ENCODE measurements at regions not wholly inside any gene's neighbourhood (a gene's known extent, or its start where the extent isn't known, plus 50 kb on each side); places are given as distances from the start of the nearest gene placed in this dataset.

DNA sequence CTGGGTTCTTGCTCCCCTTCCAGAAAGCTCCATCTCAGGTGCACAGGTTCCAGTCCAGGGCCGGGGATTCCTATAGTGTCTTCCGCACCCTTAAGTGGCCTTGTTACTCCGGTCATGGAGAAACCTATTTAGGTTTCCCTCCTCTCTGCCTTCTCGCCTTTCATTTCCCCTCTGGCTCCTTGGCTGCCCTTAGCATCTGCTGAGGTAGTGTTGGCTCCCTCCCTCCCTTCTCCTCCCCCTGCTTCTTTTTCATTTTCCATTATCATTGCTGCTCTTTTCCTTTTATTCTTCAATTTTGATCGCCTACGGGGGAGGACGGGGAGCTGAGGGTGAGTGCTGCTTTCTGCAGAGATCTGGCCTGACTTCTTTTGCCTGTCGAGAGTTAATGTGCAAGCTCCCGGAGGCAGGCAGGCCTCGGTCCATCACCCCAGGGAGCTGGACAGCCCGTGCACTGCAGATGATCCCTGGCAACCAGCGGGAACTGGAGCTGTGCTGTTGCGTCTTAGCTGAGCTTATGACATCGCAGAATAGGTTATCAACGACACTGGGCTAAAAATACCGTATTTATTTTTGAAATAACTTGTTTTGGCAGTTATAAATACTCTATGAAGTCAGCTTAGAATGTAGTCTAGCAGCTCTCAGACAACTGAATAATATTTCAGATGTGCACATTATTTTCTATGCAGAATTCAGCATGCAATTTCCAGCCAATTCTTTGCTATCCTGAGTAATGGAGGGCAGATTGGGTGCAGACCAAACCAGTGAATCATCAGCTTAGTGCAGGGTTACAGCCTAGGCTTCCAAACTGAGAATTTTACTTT is 141.9 kb downstream of the SLC4A3 start:
- no peak for DNase-seq (ENCODE audit: low read depth in 2 of 2)

- no peak for DNase-seq (ENCODE audit: low read depth in 2 of 2)
Measured at GRCh38 chr2:219772103-219772635, 144.7 kb downstream of the SLC4A3 start.

GRCh38 chr2:219772697-219773096 is 145.3 kb downstream of the SLC4A3 start:
- no peak for DNase-seq (ENCODE audit: low read depth in 2 of 2)

- no peak for DNase-seq (ENCODE audit: low read depth in 2 of 2)
Measured at GRCh38 chr2:219775506-219775905, 148.1 kb downstream of the SLC4A3 start.

- DNase-seq (ENCODE audit: low read depth in 2 of 2): no peak
Measured at GRCh38 chr2:219777388-219777787, 150.0 kb downstream of the SLC4A3 start.

- no peak for DNase-seq (ENCODE audit: low read depth in 2 of 2)
Measured at GRCh38 chr2:219778189-219778588, 150.8 kb downstream of the SLC4A3 start.

DNA sequence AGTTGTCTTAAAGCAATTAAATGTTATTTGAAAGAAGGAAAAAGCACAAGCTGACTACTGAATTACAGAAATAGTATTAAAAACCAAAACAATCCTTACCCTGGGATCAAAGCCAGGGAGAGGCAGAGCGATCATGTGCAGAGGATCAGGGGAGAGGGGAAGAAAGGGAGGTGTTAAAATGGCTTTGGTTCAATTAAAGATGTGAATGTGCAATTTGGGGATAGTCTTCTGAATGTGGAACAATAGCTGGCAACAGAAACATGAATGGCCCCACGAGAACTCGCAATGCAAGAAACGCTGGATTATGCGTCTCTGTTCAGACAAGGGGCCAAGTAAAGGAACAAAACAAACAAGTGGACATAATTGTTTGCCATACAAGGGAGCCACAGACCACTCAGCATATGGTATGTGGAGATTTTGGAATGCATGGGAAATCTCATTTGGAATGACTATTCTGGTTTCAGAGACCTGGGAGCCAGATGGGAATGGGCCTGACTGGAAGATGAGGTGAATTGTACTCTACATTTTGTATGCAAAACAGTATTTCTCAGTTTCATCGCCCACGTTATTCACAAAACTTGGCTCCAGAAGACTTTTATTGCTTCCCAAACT is 155.4 kb downstream of the SLC4A3 start:
- no peak for DNase-seq (ENCODE audit: low read depth in 2 of 2)

DNA sequence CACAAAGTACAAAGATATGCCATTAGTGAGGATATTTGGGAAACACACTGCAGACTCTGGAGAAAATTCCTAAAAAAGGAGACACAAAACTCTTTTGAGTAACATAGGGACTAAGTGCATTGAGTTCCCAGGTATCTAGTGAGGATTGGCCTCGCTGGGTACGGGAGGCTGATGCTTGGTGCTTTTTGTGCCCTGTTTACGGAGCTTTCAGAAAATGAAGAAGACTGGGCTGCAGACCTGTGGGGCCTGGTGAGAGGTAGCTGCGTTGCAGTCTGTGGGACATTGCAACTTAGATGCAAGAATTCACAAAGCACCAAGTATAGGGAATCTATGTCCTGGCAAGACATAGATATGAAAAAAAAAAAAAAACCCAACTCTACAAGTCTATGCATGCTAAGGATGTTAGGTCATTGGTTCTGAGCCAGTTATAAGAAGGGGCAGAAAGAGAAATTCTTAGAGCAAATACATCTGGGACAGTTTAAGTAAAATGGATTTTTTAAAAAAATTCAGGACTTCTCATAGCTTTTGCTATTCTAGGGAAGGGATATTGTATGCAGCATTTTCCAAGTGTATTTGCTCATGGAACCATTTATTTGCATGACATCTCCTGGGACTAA is 156.0 kb downstream of the SLC4A3 start:
- no peak for DNase-seq (ENCODE audit: low read depth in 2 of 2)

DNA sequence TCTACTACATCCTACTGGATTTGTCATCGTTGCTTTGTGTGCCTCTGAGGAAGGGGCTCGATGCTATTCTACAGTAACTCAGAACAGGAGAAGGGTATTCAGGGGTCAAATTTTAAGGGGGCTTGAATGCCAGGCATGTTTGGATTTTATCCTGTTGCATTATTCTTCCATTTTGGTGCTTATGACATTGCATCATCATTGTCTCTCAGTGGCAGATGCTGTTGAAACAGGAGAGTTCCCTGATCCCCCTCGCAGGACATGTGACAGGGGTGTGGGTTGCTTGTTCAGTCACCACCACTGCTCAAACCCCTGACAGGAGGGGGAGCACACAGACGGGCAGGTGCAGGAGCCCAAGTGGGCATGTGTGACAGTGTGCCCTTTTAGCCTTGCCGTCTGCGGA is 156.7 kb downstream of the SLC4A3 start:
- DNase-seq (ENCODE audit: low read depth in 2 of 2): no peak

- no peak for DNase-seq (ENCODE audit: low read depth in 2 of 2)
Measured at GRCh38 chr2:219789476-219789875, 162.0 kb downstream of the SLC4A3 start.

DNA sequence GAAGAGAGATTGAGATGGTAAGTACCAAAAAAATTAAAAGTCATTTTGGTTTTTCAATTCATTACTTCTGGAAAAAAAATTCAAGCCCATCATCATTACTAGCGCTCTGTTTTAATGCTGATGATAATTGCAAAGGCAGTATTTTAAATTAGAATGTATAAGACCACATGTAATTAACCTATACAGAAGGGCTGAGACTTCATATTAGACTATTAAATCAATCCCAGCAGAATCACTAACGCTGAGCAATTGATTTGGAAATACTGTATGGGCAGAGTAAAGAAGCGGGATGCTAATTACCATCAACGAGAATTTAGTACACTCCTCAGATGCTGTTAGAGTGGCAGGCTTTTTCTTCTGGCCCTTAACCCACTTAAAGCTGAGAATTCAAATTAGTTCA is 165.0 kb downstream of the SLC4A3 start:
- DNase-seq (ENCODE audit: low read depth in 2 of 2): no peak

GRCh38 chr2:219798430-219798829 is 171.0 kb downstream of the SLC4A3 start:
- no peak for DNase-seq (ENCODE audit: low read depth in 2 of 2)

- DNase-seq (ENCODE audit: low read depth in 2 of 2): no peak
Measured at GRCh38 chr2:219803294-219803693, 175.9 kb downstream of the SLC4A3 start.

- no peak for DNase-seq (ENCODE audit: low read depth in 2 of 2)
Measured at GRCh38 chr2:219810895-219811294, 183.5 kb downstream of the SLC4A3 start.

- no peak for DNase-seq (ENCODE audit: low read depth in 2 of 2)
Measured at GRCh38 chr2:219812672-219813071, 185.2 kb downstream of the SLC4A3 start.

GRCh38 chr2:219820767-219821166 is 193.3 kb downstream of the SLC4A3 start:
- no peak for DNase-seq (ENCODE audit: low read depth in 2 of 2)

DNA sequence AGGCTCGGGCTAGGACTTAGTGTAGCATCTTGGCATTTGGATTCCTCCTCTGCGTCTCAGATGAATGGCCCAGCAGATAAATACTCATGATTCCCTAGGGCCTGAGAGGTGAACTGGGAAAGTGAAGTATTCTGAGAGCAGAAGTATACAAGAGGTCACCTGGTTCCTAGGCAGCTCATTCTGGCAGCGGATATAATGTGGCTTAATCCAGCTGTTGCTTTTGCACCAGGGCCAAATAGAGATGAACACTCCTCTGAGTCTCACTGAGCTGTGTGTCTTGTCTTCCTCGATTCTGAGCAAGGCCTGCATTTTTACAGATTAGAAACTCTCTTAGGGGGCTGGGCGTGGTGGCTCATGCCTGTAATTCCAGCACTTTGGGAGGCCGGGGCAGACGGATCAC is 196.1 kb downstream of the SLC4A3 start:
- DNase-seq (ENCODE audit: low read depth in 2 of 2): no peak

GRCh38 chr2:219824996-219825395 is 197.6 kb downstream of the SLC4A3 start:
- DNase-seq (ENCODE audit: low read depth in 2 of 2): no peak

- DNase-seq (ENCODE audit: low read depth in 2 of 2): no peak
Measured at GRCh38 chr2:219828127-219828526, 200.7 kb downstream of the SLC4A3 start.

DNA sequence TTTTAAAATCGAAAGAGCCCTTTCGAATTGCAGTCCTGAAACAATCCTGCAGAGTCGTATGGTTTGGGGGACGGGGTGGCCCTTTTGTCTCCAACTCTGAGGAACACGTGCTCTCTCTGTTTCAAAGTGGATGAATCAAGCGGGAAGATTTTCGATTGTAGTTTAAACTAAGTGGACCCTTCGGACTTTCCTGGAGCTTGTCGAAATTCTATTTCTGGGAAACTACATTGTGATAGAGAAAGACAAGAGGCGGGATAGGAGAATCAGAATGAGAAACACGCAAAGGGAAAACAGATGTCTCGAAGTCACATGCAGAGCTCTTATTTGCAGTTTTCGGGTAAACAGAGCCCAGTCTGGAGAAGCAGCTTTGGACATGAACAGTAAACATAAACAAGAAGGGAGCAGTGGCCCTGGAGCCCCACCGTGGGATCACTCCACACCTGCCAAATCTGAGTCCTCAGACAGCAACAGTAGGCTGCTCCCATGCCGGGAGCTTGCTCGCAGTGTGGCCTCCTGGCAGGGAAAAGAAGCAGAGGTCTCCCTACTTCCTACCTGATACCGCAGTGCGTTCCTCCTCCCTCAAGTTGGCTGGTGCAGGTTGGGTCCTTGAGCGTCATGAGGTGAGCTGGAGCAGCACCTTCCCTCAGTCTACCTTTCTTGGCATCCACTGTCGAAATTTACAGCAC is 202.4 kb downstream of the SLC4A3 start:
- DNase-seq (ENCODE audit: low read depth in 2 of 2): no peak

- DNase-seq (ENCODE audit: low read depth in 2 of 2): no peak
Measured at GRCh38 chr2:219830353-219830738, 202.9 kb downstream of the SLC4A3 start.

DNA sequence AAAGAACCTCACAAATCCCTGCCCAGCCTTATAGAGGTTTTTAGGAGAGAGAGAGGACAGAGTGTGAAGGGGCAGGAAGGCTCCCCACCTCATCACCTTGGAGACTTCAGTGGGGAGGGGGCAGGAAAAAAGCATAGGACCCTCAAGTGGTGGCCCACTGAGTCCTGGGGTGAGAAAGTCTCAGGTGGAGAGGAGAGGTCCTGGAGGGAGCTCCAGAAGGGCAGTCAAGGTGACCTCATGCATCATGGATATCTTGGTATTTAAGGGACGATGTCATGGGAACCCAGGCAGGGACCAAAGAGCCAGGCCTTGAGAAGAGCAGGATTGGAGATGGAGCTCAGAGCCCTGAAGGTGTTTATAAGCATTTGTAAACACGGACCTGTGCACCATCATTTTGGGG is 204.5 kb downstream of the SLC4A3 start:
- DNase-seq (ENCODE audit: low read depth in 2 of 2): no peak
